GM23338 (cell line): ENCODE measurements at regions not wholly inside any gene's neighbourhood (a gene's known extent, or its start where the extent isn't known, plus 50 kb on each side); places are given as distances from the start of the nearest gene placed in this dataset.

ENCODE experiments used
- ATAC-seq: fragments of 200-7000 bp; cut with Tn5 transposase; 3 replicates; pipeline ENCODE4 v1.9.1; 2020
- DNase-seq: peaks from one replicate; pipeline ENCODE4 v3.0.0-alpha.2; 2015; ENCODE audit warnings: low spot score
- H2AFZ ChIP-seq: fragments of 200-600 bp; sonication (generic); 2 replicates; pipeline ENCODE4 v1.8.0; 2016; ENCODE audit warnings: antibody characterized with exemption, mild to moderate bottlenecking, moderate library complexity
- H3F3A ChIP-seq: fragments of 200-600 bp; sonication (generic); replicated peaks from 2 replicates; pipeline ENCODE4 v1.8.0; 2017; ENCODE audit warnings: antibody characterized with exemption, mixed run types, low read depth
- H3K27ac ChIP-seq: fragments of 200-600 bp; sonication (generic); 2 replicates; pipeline ENCODE4 v1.6.1; 2016; ENCODE audit warnings: low read depth
- H3K27me3 ChIP-seq: fragments of 200-600 bp; sonication (generic); 2 replicates; pipeline ENCODE4 v1.8.0; 2016; ENCODE audit warnings: mild to moderate bottlenecking, mixed run types, moderate library complexity; ENCODE audit not compliant: insufficient read depth
- H3K36me3 ChIP-seq: fragments of 200-600 bp; sonication (generic); 2 replicates; pipeline ENCODE4 v1.8.0; 2016; ENCODE audit warnings: mild to moderate bottlenecking; ENCODE audit not compliant: insufficient read depth
- H3K4me1 ChIP-seq: fragments of 200-600 bp; sonication (generic); 2 replicates; pipeline ENCODE4 v1.8.0; 2016; ENCODE audit warnings: mild to moderate bottlenecking, moderate library complexity; ENCODE audit not compliant: insufficient read depth
- H3K4me2 ChIP-seq: fragments of 200-600 bp; sonication (generic); 2 replicates; pipeline ENCODE4 v1.7.1; 2017; ENCODE audit warnings: mixed run types
- H3K4me3 ChIP-seq: fragments of 200-600 bp; sonication (generic); 2 replicates; pipeline ENCODE4 v1.6.1; 2016; ENCODE audit warnings: mixed run types
- H3K79me2 ChIP-seq: fragments of 200-600 bp; sonication (generic); replicated peaks from 2 replicates; pipeline ENCODE4 v1.8.0; 2017; ENCODE audit warnings: mild to moderate bottlenecking; ENCODE audit not compliant: insufficient read depth
- H3K9me2 ChIP-seq: fragments of 200-600 bp; sonication (generic); 2 replicates; pipeline ENCODE4 v1.8.0; 2017; ENCODE audit not compliant: insufficient read depth
- H4K20me1 ChIP-seq: fragments of 200-600 bp; sonication (generic); replicated peaks from 2 replicates; pipeline ENCODE4 v1.8.0; 2017; ENCODE audit warnings: mild to moderate bottlenecking; ENCODE audit not compliant: insufficient read depth
- H3K27ac Mint-ChIP-seq: 2 replicates; pipeline ENCODE4 v1.8.0; 2020; ENCODE audit warnings: inconsistent platforms, mild to moderate bottlenecking, moderate library complexity, mixed read lengths
- H3K27me3 Mint-ChIP-seq: 3 replicates; pipeline ENCODE4 v1.8.0; 2022; ENCODE audit warnings: low read depth, mild to moderate bottlenecking, moderate library complexity, mixed read lengths, inconsistent platforms; ENCODE audit not compliant: insufficient read depth, poor library complexity
- H3K36me3 Mint-ChIP-seq: 3 replicates; pipeline ENCODE4 v1.8.0; 2021; ENCODE audit warnings: low read depth, mild to moderate bottlenecking, inconsistent platforms, moderate library complexity, mixed read lengths
- H3K4me1 Mint-ChIP-seq: 3 replicates; pipeline ENCODE4 v1.8.0; 2020; ENCODE audit warnings: mild to moderate bottlenecking, inconsistent platforms, mixed read lengths
- H3K4me3 Mint-ChIP-seq: 3 replicates; pipeline ENCODE4 v1.8.0; 2021; ENCODE audit warnings: moderate library complexity, mild to moderate bottlenecking, inconsistent platforms, mixed read lengths
- H3K9me3 Mint-ChIP-seq: 3 replicates; pipeline ENCODE4 v1.8.0; 2020; ENCODE audit warnings: moderate library complexity, mild to moderate bottlenecking, inconsistent platforms, mixed read lengths
- CREB1 ChIP-seq: fragments of 250-450 bp; sonication (Bioruptor Pico); IDR thresholded peaks from 2 replicates; pipeline ENCODE4 v1.5.0; 2020; ENCODE audit warnings: low read depth, mild to moderate bottlenecking, moderate library complexity
- CTCF ChIP-seq, 2 experiments: fragments of 200-600 bp in 1 of 2; sonication (generic) in 1 of 2; conservative IDR thresholded peaks; 2 replicates each; pipeline versions ENCODE4 v1.5.1 to v1.6.1; 2016 to 2017; ENCODE audit warnings: antibody characterized with exemption in 2 of 2, low read depth in 2 of 2, mild to moderate bottlenecking in 2 of 2, moderate library complexity in 1 of 2
- ETS1 ChIP-seq: IDR thresholded peaks from 2 replicates; pipeline ENCODE4 v1.6.1; 2016; ENCODE audit warnings: antibody characterized with exemption
- EZH2 ChIP-seq: fragments of 200-600 bp; sonication (generic); IDR thresholded peaks from one replicate; pipeline ENCODE4 v1.8.0; 2017; ENCODE audit warnings: antibody characterized with exemption, mild to moderate bottlenecking, low read depth; ENCODE audit not compliant: unreplicated experiment
- EZH2phosphoT487 ChIP-seq: fragments of 200-600 bp; sonication (generic); IDR thresholded peaks from one replicate; pipeline ENCODE4 v1.8.1; 2018; ENCODE audit warnings: antibody characterized with exemption; ENCODE audit not compliant: unreplicated experiment
- JUNB ChIP-seq: IDR thresholded peaks from one replicate; pipeline ENCODE4 v1.6.1; 2016; ENCODE audit warnings: antibody characterized with exemption; ENCODE audit not compliant: unreplicated experiment
- NANOG ChIP-seq: IDR thresholded peaks from 2 replicates; pipeline ENCODE4 v1.6.1; 2016; ENCODE audit warnings: antibody characterized with exemption, borderline replicate concordance
- POLR2AphosphoS5 ChIP-seq: IDR thresholded peaks from 2 replicates; pipeline ENCODE4 v1.6.1; 2016; ENCODE audit warnings: antibody characterized with exemption, low read depth
- REST ChIP-seq: IDR thresholded peaks from one replicate; pipeline ENCODE4 v1.6.1; 2018; ENCODE audit warnings: antibody characterized with exemption; ENCODE audit not compliant: unreplicated experiment
- STAT1 ChIP-seq: IDR thresholded peaks from one replicate; pipeline ENCODE4 v1.6.1; 2016; ENCODE audit warnings: antibody characterized with exemption; ENCODE audit not compliant: unreplicated experiment
- ZNF114 ChIP-seq: fragments of 250-450 bp; sonication (Bioruptor Pico); IDR thresholded peaks from 2 replicates; pipeline ENCODE4 v1.5.0; 2020; ENCODE audit warnings: mild to moderate bottlenecking, moderate library complexity
- ZNF331 ChIP-seq: fragments of 250-450 bp; sonication (Bioruptor Pico); IDR thresholded peaks from 2 replicates; pipeline ENCODE4 v1.5.0; 2020; ENCODE audit warnings: low read depth, mild to moderate bottlenecking, moderate library complexity
- ZNF462 ChIP-seq: fragments of 250-450 bp; sonication (Bioruptor Pico); IDR thresholded peaks from 2 replicates; pipeline ENCODE4 v1.5.0; 2020; ENCODE audit warnings: mild to moderate bottlenecking, moderate library complexity

- Histone ChIP-seq H3K27me3 (no peaks in the 10 kb centered on the region), H3K79me2 (no peaks in the 10 kb centered on the region), H3K9me2 (no peaks in the 10 kb centered on the region), H3K4me3 (no peak overlapping the region), H3K4me1 (no peaks in the 10 kb centered on the region), H3K27ac (no peak overlapping the region), H3F3A (no peaks in the 10 kb centered on the region), H2AFZ (no peak overlapping the region), H4K20me1 (no peaks in the 10 kb centered on the region), H3K36me3 (no peaks in the 10 kb centered on the region), H3K4me2 (no peak overlapping the region)
- no peak overlapping the region for H3K27ac Mint-ChIP-seq
- H3K9me3 Mint-ChIP-seq: no peaks in the 10 kb centered on the region; the same call in 2 of the 3 replicates
- ATAC-seq (no peak), DNase-seq (no peak)
- no peak for TF ChIP-seq CTCF (conservative IDR thresholded peaks at IDR 0.05; ENCODE audit: low read depth in 2 of 2)
- no peak for TF ChIP-seq CREB1
- TF ChIP-seq STAT1: no peak
- no peak for TF ChIP-seq POLR2AphosphoS5
- TF ChIP-seq ETS1: no peak
- TF ChIP-seq JUNB: no peak
- TF ChIP-seq EZH2: no peak
- TF ChIP-seq ZNF331 (CRISPR knock-in tag): no peak
- TF ChIP-seq REST: no peak
- no peak for TF ChIP-seq NANOG
- TF ChIP-seq ZNF114 (CRISPR knock-in tag): no peak
- no peak for TF ChIP-seq EZH2phosphoT487
- no peak for TF ChIP-seq ZNF462
- no peaks in the 10 kb centered on the region for H3K4me1 Mint-ChIP-seq
- H3K27me3 Mint-ChIP-seq: peaks cover 4% of the 10 kb centered on the region
- no peak overlapping the region for H3K4me3 Mint-ChIP-seq
- no peaks in the 10 kb centered on the region for H3K36me3 Mint-ChIP-seq
These were observed 54.6 kb upstream of the ANO5 start for GRCh38 chr11:22138264-22138663.
